Peyer's patch (tissue), 4 donors: ENCODE measurements at regions not wholly inside any gene's neighbourhood (a gene's known extent, or its start where the extent isn't known, plus 50 kb on each side); places are given as distances from the start of the nearest gene placed in this dataset.
A peak's percentile ranks its signal among the peaks of the same experiment; 100 is the strongest.

Source experiments
- DNase-seq, 3 donors: peaks; one replicate each; pipeline ENCODE4 v3.0.0-alpha.2; 2017 to 2019
- H3K27ac ChIP-seq, 4 donors: fragments of 200-600 bp; sonication (generic); one replicate each; pipeline ENCODE4 v1.5.1; 2016 to 2019
- H3K27me3 ChIP-seq, 2 donors: fragments of 200-600 bp; sonication (generic); one replicate each; pipeline ENCODE4 v1.5.1; 2019
- H3K36me3 ChIP-seq, 3 donors: fragments of 200-600 bp; sonication (generic); one replicate each; pipeline ENCODE4 v1.5.1; 2016 to 2019
- H3K4me1 ChIP-seq, 4 donors: fragments of 200-600 bp; sonication (generic); one replicate each; pipeline ENCODE4 v1.5.1; 2016 to 2019
- H3K4me3 ChIP-seq, 4 donors: fragments of 200-600 bp; sonication (generic); 1 replicate in 3 of 4; 2 replicates in 1 of 4; pipeline ENCODE4 v1.5.1; 2016 to 2019; ENCODE audit warnings: mild to moderate bottlenecking in 1 of 4
- H3K9me3 ChIP-seq, 4 donors: fragments of 200-600 bp; sonication (generic); one replicate each; pipeline ENCODE4 v1.5.1; 2016 to 2019; ENCODE audit warnings: mild to moderate bottlenecking in 1 of 4
- CTCF ChIP-seq, 6 experiments: fragments of 450-650 bp in 4 of 6; fragments of 200-600 bp in 2 of 6; sonication (generic) in 1 of 6; IDR thresholded peaks; one replicate each; pipeline ENCODE4 v1.5.1; 2017 to 2019; ENCODE audit warnings: antibody characterized with exemption in 6 of 6, mild to moderate bottlenecking in 3 of 6, moderate library complexity in 1 of 6
- POLR2A ChIP-seq, 2 donors: fragments of 450-650 bp; IDR thresholded peaks; one replicate each; pipeline ENCODE4 v1.5.1; 2017; ENCODE audit warnings: antibody characterized with exemption in 2 of 2, mild to moderate bottlenecking in 2 of 2, moderate library complexity in 2 of 2

- TF ChIP-seq CTCF (IDR thresholded peaks at IDR 0.05): no peak
- no peak for TF ChIP-seq POLR2A (IDR thresholded peaks at IDR 0.05)
- Histone ChIP-seq H3K9me3 (no peaks in the 10 kb centered on the region), H3K4me3 (no peak overlapping the region), H3K27ac (peak overlapping the region in 2 of 4 donors; percentile 12 to 19), H3K4me1 (peaks cover 0 to 7% (median 0%) of the 10 kb centered on the region in 4 donors), H3K27me3 (no peaks in the 10 kb centered on the region), H3K36me3 (no peaks in the 10 kb centered on the region)
- DNase-seq: no peak
These were observed 97.1 kb upstream of the CEP85L start for GRCh38 chr6:118748311-118749062.

DNA sequence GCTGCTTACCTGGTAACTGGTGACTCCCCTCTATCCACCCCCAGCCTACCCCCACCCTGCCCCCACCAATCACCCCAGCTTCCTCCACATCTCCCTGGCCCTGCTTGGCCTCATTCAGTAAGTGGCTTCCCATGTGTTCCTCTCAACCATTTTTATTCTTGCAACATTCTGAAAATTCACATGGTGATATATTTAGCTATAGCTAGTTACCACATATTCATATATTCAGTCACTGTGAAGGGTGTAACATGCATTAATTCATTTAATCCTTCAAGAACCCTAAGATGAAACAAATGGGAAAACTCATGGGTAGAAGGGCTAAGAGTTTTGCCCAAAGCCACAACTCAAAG is 95.4 kb upstream of the CEP85L start:
- H3K4me1 ChIP-seq: peaks cover 0 to 7% (median 0%) of the 10 kb centered on the region in 4 donors
- H3K27me3 ChIP-seq: no peaks in the 10 kb centered on the region
- H3K9me3 ChIP-seq: no peaks in the 10 kb centered on the region
- TF ChIP-seq CTCF (IDR thresholded peaks at IDR 0.05): no peak
- TF ChIP-seq POLR2A (IDR thresholded peaks at IDR 0.05): no peak
- no peak for DNase-seq
- no peaks in the 10 kb centered on the region for H3K36me3 ChIP-seq
- H3K4me3 ChIP-seq: no peak overlapping the region
- no peak overlapping the region for H3K27ac ChIP-seq

DNA sequence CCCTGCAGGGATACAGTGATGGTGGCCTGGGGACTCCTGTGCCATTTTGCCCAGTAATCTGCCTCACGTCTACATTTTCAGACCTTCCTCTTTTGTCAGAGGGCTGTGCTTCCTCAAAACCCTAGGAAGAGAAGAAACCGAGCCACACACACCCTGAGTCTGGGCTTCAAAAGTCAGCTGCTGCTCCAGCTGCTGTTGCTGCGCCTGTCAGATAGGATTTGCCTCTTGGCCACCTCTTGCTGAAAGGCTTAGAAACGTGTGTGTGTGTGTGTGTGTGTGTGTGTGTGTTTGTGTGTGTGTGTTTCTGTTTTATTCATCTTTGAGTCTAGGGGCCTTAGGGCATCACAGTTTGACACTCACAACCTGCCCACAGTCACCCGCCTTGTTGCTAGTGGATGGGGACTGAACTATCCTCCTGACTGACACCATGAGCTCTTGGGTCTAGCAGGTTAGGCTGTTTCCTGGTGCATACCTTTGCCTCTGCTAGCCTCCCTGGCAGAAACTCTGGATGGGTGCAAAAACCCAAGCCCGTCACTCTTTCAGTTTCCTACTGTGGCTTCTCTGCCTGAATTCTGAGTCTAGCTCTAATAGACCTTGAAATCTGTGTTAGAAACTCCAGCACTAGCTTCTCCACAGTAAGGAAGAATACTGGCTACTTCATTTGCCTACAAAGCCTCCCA is 94.9 kb upstream of the CEP85L start:
- DNase-seq: no peak
- H3K27ac ChIP-seq: no peak overlapping the region

DNA sequence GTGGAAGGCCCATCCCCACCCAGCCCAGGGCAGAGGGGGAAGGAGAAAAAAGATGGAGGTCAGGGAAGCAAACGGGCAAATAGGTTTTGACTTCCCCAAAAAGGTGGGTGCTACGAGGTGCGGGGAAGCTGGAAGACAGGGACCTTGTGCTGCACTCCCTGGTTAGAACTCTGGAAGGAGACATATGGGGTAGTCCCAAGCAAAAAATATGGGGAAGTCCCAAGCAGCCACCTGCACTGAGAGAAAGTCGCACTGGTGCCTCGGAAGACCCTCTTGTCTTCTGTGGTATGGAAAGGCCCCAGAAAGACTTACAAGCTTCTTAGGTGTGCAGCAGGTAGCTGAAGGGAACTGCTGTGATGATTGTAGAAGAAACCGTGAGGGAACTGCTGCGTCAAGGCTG is 93.8 kb upstream of the CEP85L start:
- H3K27me3 ChIP-seq: no peaks in the 10 kb centered on the region
- no peak for DNase-seq
- TF ChIP-seq POLR2A (IDR thresholded peaks at IDR 0.05) (no peak), CTCF (IDR thresholded peaks at IDR 0.05) (no peak)

More for the DNA sequence above, 94.9 kb upstream of the CEP85L start:
- Histone ChIP-seq H3K4me1 (peaks cover 0 to 7% (median 0%) of the 10 kb centered on the region in 4 donors), H3K36me3 (no peaks in the 10 kb centered on the region), H3K9me3 (no peaks in the 10 kb centered on the region), H3K27me3 (no peaks in the 10 kb centered on the region), H3K4me3 (no peak overlapping the region)
- no peak for TF ChIP-seq POLR2A (IDR thresholded peaks at IDR 0.05)
- TF ChIP-seq CTCF (IDR thresholded peaks at IDR 0.05): no peak

DNA sequence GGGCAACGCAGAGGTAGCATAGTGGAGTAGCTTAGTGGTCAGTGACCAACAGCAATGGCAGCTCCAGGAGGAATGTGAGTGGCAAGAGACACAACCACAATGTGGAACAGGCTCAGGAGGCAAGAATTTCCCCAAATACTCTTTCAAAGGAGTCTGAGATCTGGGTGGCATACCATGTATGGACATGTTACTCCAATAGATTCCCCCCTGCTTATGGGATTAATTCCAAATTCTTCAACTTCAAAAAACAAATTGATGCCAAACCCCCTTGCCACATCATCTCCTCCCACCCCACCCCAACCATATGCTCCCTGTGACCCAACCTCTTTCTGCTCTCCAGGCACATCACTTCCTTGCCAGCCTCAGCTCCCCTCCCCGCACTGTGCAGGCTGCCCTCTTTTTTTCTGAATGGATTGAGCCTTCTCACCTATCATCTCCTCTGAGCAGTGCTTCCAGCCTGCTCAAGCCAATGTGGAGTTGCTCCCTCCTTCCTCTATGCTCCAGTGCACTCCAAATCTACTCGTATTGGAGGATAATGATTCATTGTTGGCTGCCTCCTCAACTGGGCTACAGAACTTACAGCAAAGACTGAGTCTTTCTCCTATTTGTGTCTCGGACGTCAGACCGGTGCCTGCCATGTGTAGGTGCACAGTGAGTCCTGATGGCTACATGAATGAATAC is 93.0 kb upstream of the CEP85L start:
- H3K27ac ChIP-seq: no peak overlapping the region
- peaks cover 0 to 7% (median 0%) of the 10 kb centered on the region in 4 donors for H3K4me1 ChIP-seq
- H3K9me3 ChIP-seq: no peaks in the 10 kb centered on the region
- no peaks in the 10 kb centered on the region for H3K36me3 ChIP-seq
- no peaks in the 10 kb centered on the region for H3K27me3 ChIP-seq
- no peak overlapping the region for H3K4me3 ChIP-seq
- no peak for TF ChIP-seq POLR2A (IDR thresholded peaks at IDR 0.05)
- no peak for TF ChIP-seq CTCF (IDR thresholded peaks at IDR 0.05)
- no peak for DNase-seq

More for the DNA sequence above, 93.8 kb upstream of the CEP85L start:
- H3K27ac ChIP-seq: no peak overlapping the region
- no peaks in the 10 kb centered on the region for H3K9me3 ChIP-seq
- no peak overlapping the region for H3K4me3 ChIP-seq
- H3K36me3 ChIP-seq: no peaks in the 10 kb centered on the region
- peaks cover 0 to 7% (median 0%) of the 10 kb centered on the region in 4 donors for H3K4me1 ChIP-seq
